ENCODE measurements at regions not wholly inside any gene's neighbourhood (a gene's known extent, or its start where the extent isn't known, plus 50 kb on each side); places are given as distances from the start of the nearest gene placed in this dataset.

DNA sequence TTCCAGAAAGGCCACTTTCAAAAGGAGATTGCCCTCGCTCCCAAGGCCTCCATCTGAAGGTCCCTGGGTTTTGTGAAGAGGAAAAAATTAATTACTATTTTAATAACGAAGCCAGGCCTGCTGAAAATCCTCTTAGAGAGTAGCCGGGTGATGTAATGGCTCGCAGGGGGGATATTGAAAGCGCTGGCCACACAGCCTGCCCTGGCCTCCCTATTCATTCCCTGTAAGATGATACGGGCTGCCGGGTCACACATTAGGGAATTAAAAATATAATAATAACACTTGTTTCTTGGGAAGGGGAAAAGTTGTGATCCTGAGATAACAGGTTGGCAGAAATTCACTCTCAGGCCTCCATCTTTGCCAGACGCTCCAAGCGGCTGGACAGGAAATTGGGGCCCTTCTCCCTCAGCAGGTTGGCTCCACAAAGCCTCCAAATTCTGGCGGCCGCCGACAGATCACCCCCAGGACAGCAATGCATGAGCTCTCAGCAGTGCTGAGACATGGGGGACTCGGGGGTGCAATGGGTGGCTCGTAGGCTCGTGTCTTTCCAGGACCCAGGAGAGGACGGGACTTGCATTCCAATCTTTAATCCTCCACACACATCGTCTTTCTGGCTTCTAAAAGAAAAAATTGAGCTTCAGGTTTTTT is 299.9 kb upstream of the SALL3 start:
- TF ChIP-seq SUZ12 (IDR thresholded peaks at IDR 0.05) (no peak), L3MBTL2 (conservative IDR thresholded peaks at IDR 0.05) (no peak), TARDBP (IDR thresholded peaks at IDR 0.05) (no peak), BHLHE40 (IDR thresholded peaks at IDR 0.05; ENCODE audit: borderline replicate concordance) (no peak), SP1 (IDR thresholded peaks at IDR 0.05) (no peak), HDGF (IDR thresholded peaks at IDR 0.05; ENCODE audit: borderline replicate concordance) (no peak)
